ENCODE measurements at regions not wholly inside any gene's neighbourhood (a gene's known extent, or its start where the extent isn't known, plus 50 kb on each side); places are given as distances from the start of the nearest gene placed in this dataset.
"Not testable (repeated sequence)": the region's sequence is repeated elsewhere in the genome, so short reads cannot be mapped to it uniquely, and the experiment has no call there.

DNA sequence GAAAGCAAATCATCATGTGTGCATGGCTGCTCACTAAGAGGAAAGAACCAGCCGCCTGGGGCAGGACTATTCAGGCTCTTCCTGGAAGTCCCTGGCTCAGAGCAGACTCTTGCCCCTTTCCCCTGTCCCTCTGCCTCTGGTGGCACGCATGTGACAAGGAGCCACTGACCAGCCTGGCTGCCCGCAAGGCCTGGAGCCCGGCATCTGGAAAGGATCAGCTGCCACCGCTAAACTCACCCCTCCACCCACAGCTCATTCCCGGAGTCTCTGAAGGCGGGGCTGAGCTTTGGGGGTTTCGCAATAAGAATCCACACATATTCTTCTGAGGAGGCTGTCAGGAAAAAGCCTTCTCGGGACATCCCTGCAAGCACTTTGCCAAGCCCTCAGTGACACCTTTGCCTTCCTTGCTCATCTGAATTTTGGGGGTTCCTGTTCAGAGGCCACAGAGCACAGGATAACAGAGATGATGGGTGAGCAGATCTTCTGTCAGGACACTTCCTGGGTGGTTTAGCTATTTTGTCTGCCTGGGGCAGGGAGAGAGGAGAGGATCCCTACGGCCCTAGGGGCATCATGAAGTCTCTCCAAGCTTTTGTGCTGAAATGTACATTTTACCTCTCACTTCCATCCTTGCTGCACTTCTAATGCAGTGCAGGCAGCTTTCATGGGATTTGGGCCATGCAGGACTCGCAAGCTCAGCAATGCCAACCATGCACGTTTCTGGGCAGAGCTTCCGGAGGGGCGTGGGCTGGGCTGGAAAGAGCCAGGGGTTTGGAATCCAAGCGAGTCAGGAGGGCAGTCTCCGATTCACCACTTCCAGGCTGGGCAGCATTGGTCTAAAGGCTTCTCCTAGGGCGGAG is 124.8 kb upstream of the MAP1LC3B2 start:
- DNase-seq, result peak; percentile 68

DNA sequence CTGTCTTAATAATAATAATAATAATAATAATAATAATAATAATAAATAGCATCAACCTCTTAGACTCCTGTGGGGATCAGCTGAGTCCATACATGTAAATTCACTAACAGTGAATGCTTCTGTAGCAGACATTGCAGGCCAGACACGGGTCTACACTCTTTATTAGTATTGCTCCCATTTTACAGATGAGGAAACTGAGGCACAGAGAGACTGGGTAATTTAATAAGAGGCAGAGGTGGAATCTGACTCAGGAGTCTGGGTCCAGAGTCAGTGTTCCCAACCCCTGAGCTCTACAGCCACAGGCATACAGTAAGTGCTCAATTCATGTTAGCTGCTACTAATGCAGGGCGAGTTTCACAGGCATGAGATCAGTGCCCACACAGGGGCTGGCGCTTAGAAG is 123.2 kb upstream of the MAP1LC3B2 start:
- DNase-seq, result no peak

DNA sequence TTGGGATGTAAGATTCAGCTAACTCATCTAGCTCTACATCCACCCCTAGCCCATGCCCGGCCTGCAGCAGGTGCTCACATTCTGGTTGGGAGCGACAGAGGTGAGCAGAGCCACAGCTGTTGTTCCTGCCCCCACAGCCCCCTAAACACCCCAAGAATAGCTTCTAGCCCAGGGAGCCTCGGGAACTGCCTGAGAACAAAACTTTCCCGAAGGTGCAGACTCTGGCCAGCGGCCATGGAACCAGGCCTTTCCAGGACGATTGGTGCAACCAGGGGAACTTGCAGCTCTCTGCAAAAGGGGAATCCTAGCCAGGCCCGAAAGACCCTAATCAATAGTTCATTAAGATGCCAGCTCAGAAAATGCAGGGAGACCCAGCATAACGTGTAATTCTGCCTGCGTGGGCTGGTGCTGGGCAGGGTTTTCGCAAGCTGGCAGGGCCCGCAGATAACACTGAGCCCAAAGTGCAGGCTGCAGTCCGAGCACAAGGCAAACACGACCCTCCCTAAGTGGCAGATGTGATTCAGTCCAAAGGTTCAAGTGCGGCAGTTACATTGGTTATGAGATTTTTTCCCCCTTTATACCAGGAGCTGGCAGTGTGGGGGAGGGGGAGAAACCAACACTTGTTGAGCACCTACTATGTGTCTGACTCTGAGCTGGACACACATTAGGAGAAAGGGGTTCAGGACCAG is 122.5 kb upstream of the MAP1LC3B2 start:
- no peak for DNase-seq

DNA sequence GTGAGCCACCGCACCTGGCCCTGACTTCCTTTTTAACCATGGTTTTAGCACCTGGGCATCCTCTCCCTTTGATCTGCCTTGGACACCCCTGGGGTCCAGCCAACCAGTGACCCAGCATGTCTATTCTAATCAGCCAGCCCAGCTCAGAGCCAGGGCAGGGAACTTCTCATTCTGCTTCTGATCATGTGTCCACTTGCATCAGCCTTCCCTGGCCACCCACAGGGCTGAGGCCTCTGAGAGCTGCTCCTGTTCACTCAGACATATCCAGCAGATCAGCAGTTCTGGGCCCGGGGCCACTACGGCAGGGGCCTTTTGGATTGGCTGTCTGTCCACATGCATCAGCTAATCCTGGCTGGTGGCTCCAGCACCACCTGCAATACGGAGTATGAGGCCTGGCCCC is 117.9 kb upstream of the MAP1LC3B2 start:
- DNase-seq, result no peak

DNA sequence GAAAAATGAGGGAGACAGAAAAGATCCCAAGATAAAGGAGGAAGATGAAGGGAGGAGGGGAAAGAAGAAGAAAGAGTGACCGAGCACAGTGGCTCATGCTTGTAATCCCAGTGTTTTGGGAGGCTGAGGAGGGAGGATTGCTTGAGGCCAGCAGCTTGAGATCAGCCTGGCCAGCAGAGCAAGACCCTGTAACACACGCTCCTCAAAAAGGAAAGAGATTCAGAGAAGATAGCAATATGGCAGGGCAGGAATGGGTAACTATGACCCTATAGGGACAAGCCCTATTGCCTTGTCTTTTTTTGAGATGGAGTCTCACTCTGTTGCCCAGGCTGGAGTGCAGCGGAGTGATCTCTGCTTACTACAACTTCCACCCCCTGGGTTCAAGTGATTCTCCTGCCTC is 116.9 kb upstream of the MAP1LC3B2 start:
- no peak for DNase-seq

DNA sequence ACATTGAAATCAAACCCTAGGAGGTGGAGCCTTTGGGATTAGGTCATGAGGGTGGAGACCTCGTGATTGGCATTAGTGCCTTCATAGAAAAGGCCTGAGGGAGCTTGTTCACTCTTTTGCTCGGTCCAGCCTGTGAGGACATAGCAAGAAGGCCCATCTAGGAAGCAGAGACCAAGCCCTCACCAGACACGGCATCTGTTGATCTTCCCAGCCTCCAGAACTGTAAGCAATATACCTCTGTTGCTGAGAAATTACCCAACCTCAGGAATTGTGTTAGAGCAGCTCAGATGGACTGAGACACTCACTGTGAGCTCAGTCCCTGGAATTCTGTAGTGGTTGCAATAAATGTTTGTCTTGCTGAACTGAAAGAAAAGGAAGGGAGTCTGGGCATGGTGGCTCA is 116.2 kb upstream of the MAP1LC3B2 start:
- DNase-seq, result no peak

DNA sequence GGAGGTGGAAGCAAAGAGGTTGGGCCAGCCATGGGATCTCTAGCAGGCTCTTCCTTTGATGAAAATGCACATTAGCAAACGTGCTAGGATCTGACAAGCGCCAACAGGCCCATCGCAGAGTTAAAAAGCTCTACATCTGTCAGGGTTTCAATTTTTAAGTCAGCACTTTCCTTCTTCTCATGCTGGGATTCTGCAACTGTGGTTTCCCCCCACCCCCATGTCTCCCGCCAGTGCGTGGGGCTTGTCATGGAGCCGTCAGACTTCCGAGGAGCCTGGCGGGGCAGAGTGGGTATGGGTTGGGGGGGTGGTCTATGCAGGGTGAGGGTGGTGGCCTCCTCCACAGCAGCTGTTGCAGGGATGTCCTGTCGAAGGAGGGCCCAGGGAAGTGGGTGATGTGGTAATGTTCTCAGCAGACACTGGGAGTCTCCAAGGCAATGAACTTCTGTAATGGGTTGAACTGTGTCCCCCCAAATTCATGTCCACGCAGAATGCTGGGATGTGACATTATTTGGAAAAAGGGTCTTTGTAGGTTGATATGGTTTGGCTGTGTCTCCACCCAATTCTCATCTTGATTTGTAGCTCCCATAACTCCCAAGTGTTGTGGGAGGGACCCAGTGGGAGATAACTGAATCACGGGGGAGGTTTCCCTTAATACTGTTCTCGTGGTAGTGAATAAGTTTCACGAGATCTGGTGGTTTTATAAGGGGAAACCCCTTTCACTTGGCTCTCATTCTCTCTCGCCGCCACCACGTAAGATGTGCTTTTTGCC is 115.2 kb upstream of the MAP1LC3B2 start:
- no peak for DNase-seq

DNA sequence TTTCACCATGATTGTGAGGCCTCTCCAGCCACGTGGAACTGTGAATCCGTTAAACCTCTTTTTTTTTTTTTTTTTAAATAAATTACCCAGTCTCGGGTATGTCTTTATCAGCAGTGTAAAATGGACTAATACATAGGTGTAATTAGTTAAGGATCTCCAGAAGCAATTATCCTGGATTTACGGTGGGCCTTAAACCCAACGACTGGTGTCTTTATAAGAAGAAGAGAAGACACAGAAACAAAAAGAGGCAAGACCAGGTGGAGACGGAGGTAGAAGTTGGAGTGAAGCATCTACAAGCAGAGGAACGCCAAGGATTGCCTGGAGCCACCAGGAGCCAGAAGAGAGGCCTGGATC is 114.6 kb upstream of the MAP1LC3B2 start:
- no peak for DNase-seq

DNA sequence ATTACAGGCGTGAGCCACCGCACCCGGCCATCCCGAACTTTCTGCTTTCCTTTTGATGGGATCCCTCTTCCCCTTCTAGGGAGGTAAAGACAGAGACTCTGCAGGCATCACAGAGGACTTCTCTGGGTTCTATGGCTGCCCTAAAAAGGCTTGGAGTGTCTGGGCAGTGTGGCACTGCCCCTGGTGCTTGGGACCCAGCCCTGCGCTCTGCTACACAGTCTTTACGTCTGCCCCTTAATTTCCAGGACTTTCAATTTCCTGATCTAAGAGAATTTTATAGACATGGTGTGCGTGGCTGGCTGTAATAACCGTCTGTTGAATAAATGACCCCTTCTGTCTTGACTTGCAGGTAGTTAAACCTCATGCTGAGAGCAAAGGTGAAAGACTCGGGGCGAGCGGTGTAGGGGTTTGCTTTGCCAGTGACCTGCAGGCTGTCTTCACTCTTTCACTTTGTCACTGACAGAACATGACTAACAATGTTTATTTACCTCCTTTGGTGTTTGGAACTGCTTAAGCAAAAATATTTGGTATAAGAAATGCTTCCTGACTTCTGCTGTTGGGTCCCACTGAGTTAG is 110.9 kb upstream of the MAP1LC3B2 start:
- no peak for DNase-seq

DNA sequence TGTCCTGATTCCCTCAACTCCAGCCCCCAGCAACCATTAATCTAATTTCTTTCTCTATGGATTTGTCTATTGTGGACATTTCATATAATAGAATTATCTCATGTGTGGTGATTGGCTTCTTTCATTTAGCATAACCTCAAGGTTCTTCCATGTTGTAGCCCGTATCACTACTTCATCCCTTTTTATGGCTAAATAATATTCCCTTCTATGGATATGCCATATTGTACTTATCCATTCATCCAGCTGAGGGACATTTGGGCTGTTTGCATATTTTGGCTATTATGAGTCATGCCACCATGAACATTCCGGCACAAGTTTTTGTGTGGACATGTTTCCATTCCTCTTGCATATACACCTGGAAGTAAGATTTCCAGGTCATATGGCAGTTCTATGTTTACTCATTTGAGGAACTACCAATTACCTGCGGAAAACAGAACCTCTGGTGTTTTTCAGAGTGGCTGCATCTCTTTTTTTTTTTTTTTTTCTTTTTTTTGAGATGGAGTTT is 108.7 kb upstream of the MAP1LC3B2 start:
- DNase-seq, result no peak

DNA sequence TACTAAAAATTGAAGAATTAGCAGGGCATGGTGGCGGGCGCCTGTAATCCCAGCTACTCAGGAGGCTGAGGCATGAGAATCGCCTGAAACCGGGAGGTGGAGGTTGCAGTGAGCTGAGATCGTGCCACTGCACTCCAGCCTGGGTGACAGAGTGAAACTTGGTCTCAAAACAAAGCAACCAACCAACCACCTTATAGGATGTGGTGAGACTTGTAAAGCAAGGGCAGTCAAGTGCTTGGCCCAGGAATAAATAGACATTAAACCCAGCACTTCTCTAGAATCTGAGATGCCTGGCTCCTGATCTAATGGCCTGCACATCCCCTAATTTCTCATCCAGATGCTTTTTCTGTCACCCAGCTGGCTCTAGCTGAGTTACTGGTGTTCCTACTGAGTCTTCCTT is 106.2 kb upstream of the MAP1LC3B2 start:
- DNase-seq, result not testable (repeated sequence)

DNA sequence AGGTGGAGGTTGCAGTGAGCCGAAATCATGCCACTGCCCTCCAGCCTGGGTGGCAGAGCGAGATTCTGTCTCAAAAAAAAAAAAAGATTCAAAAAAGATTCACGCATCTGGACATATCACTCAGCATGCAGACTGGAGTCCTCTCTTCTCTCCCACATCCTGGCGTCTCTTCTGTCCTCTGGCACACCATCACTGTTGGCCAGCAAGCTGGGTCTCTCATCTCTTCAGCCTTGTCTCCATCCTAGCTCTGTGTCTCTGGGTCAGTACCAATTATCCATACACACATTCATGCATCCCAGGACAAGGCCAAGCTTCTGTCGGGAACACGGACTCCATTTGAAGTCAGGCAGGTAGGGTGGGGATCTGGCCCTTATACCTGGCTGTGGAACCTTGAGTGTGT is 105.5 kb upstream of the MAP1LC3B2 start:
- DNase-seq, result no peak

DNA sequence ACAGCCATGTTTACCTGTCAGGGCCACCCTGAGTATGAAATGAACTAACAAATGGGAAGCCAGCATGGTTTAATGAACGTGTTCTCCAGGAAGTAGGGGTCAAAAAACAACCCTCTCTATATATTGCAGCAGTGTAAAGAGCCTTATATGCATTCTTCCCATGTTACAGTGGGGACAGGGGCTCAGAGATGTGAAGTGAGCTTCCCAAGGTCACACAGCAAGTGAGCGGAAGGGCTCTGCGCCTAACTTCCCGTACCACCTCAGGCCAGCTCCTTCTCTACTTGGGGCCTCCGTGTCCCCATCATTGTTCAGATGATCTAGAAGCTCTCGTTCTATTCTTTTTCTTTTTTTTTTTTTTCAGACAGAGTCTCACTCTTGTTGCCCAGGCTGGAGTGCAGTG is 105.1 kb upstream of the MAP1LC3B2 start:
- no peak for DNase-seq

DNA sequence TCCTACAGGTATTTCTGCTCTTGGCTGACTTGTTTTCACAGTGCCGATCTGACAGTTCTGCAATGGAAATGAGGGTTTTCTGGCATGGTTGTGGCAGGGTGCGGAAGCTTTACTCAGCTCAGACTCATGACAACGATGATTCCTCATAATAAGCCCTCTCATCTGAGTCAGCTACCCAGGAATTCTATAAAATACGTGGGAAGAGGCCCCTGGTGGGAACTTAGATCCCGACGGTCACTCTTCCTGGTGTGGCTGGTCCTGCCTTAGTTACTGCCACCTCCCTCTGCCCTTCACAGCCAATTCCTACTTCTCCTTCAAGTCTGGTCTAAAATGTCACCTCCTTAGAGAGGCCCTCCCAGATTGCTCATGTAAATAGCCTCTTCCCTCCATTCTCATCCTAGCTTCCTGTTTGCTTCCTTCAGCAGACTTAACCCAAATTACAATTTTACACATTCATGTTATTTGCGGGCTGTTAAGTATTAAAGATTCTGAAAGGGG is 104.2 kb upstream of the MAP1LC3B2 start:
- peak; percentile 59 for DNase-seq

DNA sequence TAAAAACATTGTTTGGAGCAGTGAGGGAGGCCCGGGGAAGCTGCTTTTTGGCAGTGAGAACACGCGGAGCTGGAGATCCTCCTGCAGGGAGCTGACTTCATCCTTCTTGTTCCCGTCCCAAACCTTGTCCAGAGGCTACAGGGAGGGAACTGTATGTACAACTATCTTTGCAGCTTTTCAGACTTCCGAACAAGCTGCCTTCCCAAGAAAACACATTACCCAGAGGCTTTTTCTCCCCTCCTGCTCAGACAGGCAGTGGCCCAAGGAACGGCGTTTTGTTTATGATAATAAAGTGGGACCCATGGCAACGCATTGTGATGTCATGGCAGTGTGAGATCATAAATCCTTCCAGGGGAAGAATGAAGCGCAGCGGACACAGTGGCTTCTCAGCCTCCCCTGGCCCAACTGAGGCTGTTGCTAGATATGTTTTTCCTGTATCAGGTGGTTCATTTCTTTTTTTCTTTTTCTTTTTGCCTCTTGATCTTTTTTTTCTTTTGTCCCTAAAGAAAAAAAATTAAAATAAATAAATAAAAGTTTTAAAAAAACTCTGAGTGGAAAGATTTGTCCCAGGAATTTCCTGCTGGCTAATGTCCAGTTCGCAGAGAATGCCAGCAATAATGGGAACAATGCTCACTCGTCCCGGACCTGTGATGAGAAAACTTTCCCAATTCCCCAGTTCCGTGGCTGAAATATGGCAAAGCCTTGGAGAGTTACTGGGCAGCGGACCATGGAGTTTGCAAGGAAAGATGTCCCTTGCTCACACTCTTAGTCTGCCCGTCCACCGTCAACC is 103.4 kb upstream of the MAP1LC3B2 start:
- DNase-seq, result peak; percentile 85

DNA sequence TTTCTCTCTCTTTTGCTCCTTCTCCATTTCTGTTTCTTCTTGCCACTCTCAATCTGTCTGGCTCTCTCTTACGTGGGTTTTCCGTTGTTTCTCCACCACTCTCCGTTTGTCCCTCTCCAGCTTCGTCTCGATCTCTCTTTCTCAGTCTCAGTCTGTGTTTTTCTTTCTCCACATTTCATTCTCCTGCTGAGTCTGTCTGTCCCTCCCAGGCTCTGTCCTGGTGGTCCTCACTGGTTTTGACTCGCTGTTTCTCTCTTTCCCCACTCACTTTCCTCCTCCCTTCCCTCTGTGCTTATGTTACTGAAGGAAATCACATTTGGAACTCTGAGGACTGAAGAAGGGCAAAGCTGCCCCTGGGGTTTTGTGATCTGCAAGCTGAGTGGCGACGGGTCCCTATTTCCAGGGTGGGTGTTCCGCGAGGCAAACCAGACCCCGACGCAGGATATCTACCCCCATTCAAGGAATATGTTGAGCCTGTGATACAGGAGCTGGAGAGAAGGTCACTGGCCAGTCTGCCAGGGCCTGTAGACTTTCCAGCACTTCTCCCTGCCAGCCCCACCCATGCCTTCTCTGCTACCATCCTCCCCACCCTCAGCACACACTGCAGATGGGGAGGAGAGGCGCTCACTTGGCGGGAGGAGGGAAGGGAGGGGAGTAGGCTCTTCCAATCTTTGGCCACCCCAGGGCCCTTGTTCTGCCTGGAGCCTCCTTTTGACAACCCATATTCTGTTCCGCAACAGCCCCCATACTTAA is 102.7 kb upstream of the MAP1LC3B2 start:
- DNase-seq, result no peak

DNA sequence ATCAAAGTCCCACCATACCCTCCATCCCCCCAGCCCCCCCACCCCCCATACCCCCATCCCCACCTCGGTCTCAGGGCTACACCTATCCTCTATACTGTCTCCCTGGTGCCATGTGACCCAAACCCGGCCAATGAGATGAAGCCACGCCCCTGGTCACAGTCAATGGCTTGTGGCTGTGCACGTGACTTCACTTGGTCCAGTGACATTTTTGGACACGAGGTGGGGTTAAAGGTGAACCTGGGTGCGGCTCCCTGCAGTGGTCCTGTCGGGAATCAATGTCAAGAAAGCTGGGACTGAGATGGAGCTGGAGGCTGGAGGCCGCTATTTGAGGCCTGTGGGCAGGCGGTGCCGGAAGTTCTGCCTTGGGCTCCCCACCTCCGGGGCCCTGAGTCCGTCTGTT is 100.7 kb upstream of the MAP1LC3B2 start:
- DNase-seq, result no peak

DNA sequence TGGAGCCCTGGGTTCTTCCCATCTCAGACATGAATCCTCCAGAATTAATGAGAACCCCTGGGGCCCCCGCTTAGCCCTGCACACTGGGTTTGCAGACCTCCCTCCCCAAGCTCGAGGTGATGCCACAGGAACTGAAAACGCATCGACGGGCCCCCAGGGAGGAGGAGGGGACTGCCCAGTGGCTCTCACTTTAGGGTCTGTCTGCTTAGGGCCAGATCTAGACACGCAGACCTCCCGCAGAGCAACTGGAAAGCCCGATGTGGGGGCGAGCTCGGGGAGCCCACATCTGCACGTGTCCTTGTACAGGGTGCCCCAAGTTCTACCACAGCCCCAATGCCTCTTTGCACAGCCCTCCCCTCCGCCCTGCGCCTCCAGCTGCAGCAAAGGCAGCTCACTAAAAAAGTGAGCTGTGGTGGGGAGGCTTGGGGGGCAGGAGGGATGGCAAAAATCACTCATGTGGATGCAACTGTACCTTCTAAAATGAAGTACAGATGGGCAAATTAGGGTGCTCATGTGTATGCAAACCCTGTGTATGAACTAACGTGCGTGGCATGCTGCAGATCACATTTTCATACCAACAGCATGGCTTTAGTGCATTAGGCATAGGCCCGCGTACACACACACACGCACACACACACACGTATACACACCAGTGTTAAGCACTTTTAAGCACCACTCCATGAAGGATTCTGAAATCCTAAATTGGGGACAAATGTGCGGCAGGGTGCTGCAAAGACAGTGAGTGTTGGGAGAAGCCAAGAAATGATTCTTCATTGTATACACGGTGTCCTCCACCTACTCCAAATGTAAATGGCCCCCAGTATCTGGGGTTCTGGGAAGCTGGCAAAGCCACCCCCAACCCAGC is 99.9 kb upstream of the MAP1LC3B2 start:
- no peak for DNase-seq

DNA sequence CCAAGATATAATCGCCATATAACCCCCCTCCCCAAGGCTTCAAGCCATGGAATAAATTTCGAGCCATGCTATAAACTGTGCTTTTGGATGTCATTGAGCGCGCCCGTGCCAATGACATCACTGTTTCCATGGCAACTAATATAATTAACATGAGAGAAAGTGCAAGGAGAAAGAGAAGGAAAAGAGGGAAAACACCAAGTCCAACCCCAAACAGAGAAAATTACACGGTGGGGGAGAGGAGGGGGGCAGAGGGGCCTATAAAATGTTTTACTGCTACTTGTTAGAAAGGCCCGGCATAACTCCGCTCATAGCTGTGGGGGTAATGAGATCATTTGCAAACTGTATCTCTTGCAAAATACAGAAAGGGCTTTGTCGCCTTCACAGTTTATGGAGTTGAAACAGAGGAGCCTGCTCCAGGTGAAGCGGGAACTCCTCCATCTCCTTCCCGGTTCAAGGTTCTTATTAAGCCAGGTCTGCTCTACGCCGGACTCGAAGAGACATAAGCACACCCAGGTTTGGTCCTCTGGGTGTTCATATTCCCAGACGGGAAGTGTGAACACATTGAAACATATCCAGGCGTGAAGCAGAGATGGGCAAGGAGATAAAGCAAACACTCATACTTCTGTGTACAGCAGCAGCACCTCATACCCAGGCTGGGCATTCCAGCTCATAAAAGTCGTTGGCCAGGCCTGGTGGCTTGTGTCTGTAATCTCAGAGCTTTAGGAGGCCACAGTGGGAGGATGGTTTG is 99.1 kb upstream of the MAP1LC3B2 start:
- no peak for DNase-seq

DNA sequence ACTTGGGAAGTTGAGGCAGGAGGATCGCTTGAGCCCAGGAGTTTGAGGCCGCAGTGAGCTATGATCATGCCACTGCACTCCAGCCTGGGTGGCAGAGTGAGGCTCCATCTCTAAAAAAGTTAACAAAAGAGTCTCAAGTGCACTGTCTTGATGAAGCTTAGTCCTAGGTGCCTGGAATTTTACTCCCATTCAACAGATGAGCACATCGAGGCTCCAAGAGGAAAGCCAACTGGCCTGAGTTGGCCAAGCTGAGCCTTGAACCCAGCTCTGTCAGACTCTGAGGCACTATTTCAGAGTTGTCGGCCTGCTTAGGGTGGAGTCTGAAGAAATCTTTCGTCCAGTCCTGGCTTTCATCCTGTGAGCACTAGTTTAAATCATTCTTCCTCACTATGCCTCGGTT is 98.1 kb upstream of the MAP1LC3B2 start:
- no peak for DNase-seq

Measured in kidney glomerular epithelial cell (primary cell).